ENCODE measurements at regions not wholly inside any gene's neighbourhood (a gene's known extent, or its start where the extent isn't known, plus 50 kb on each side); places are given as distances from the start of the nearest gene placed in this dataset.

- WGBS = 100% methylated on average over 1 of the region's 1 CpG
- TF ChIP-seq POLR2A (IDR thresholded peaks at IDR 0.05; ENCODE audit: low read depth) = no peak
- no peak for TF ChIP-seq EP300 (IDR thresholded peaks at IDR 0.05)
- no peak for TF ChIP-seq POLR2AphosphoS5 (IDR thresholded peaks at IDR 0.05)
- no peak for TF ChIP-seq CTCF (IDR thresholded peaks at IDR 0.05)
- intact Hi-C loops (cut with DNase I) = no loop called here
Measured at GRCh38 chr5:158322620-158323019, 463.7 kb upstream of the CLINT1 start.

GRCh38 chr5:158320934-158321333 is 462.0 kb upstream of the CLINT1 start:
- H3K4me1 ChIP-seq = peaks cover 0 to 20% (median 8%) of the 10 kb centered on the region in 4 donors
- no peaks in the 10 kb centered on the region for H3K27me3 ChIP-seq
- H3K9me3 ChIP-seq = no peaks in the 10 kb centered on the region
- H3K27ac ChIP-seq (replicated peaks in 1 of 4) = no peak overlapping the region
- no peak overlapping the region for H3K4me3 ChIP-seq
- 76% methylated on average over 5 of the region's 5 CpGs for WGBS
- DNase-seq (ENCODE audit: extremely low spot score) = no peak
- no peaks in the 10 kb centered on the region for H3K36me3 ChIP-seq
- intact Hi-C loops (cut with DNase I) = no loop called here
- TF ChIP-seq EP300 (IDR thresholded peaks at IDR 0.05) (no peak), POLR2A (IDR thresholded peaks at IDR 0.05; ENCODE audit: low read depth) (no peak), POLR2AphosphoS5 (IDR thresholded peaks at IDR 0.05) (no peak), CTCF (IDR thresholded peaks at IDR 0.05) (no peak)

More at GRCh38 chr5:158322620-158323019, 463.7 kb upstream of the CLINT1 start:
- H3K4me1 ChIP-seq = peaks cover 0 to 20% (median 8%) of the 10 kb centered on the region in 4 donors
- H3K9me3 ChIP-seq = no peaks in the 10 kb centered on the region
- H3K4me3 ChIP-seq = no peak overlapping the region
- H3K27me3 ChIP-seq = no peaks in the 10 kb centered on the region
- no peak for DNase-seq (ENCODE audit: extremely low spot score)
- H3K36me3 ChIP-seq = no peaks in the 10 kb centered on the region
- no peak overlapping the region for H3K27ac ChIP-seq (replicated peaks in 1 of 4)

- TF ChIP-seq CTCF (IDR thresholded peaks at IDR 0.05) = no peak
- no peak for TF ChIP-seq EP300 (IDR thresholded peaks at IDR 0.05)
- no peak for TF ChIP-seq POLR2A (IDR thresholded peaks at IDR 0.05; ENCODE audit: low read depth)
- Histone ChIP-seq H3K27me3 (no peaks in the 10 kb centered on the region), H3K27ac (replicated peaks in 1 of 4) (no peak overlapping the region), H3K36me3 (no peaks in the 10 kb centered on the region), H3K9me3 (no peaks in the 10 kb centered on the region), H3K4me1 (peaks cover 0 to 20% (median 8%) of the 10 kb centered on the region in 4 donors), H3K4me3 (no peak overlapping the region)
- DNase-seq (ENCODE audit: extremely low spot score) = no peak
- intact Hi-C loops (cut with DNase I) = no loop called here
- WGBS = 32% methylated on average over 5 of the region's 5 CpGs
Measured at GRCh38 chr5:158320178-158320674, 461.3 kb upstream of the CLINT1 start.

- no peak overlapping the region for H3K27ac ChIP-seq (replicated peaks in 1 of 4)
- no peaks in the 10 kb centered on the region for H3K27me3 ChIP-seq
- no peaks in the 10 kb centered on the region for H3K9me3 ChIP-seq
- intact Hi-C loops (cut with DNase I) = no loop called here
- peaks cover 0 to 18% (median 8%) of the 10 kb centered on the region in 4 donors for H3K4me1 ChIP-seq
- no peak for DNase-seq (ENCODE audit: extremely low spot score)
- H3K36me3 ChIP-seq = no peaks in the 10 kb centered on the region
- TF ChIP-seq CTCF (IDR thresholded peaks at IDR 0.05) (no peak), POLR2AphosphoS5 (IDR thresholded peaks at IDR 0.05) (no peak), EP300 (IDR thresholded peaks at IDR 0.05) (no peak), POLR2A (IDR thresholded peaks at IDR 0.05; ENCODE audit: low read depth) (no peak)
- no peak overlapping the region for H3K4me3 ChIP-seq
- WGBS = 25% methylated on average over 4 of the region's 4 CpGs
Measured at GRCh38 chr5:158317507-158317906, 458.6 kb upstream of the CLINT1 start.

Measured in esophagus muscularis mucosa (tissue), 4 donors.